Endothelial cell (in vitro differentiated cells): ENCODE measurements at regions not wholly inside any gene's neighbourhood (a gene's known extent, or its start where the extent isn't known, plus 50 kb on each side); places are given as distances from the start of the nearest gene placed in this dataset.

Experiments used
- DNase-seq: peaks from one replicate; pipeline ENCODE4 v3.0.0; 2021; ENCODE audit warnings: low spot score
- H3K27ac Mint-ChIP-seq: one replicate; pipeline ENCODE4 v1.8.0; 2021; ENCODE audit warnings: mixed read lengths, inconsistent platforms; ENCODE audit not compliant: unreplicated experiment
- H3K27me3 Mint-ChIP-seq: one replicate; pipeline ENCODE4 v1.8.0; 2021; ENCODE audit warnings: mild to moderate bottlenecking, moderate library complexity, mixed read lengths, inconsistent platforms; ENCODE audit not compliant: unreplicated experiment
- H3K36me3 Mint-ChIP-seq: one replicate; pipeline ENCODE4 v1.8.0; 2021; ENCODE audit warnings: mild to moderate bottlenecking, low read depth, mixed read lengths, inconsistent platforms; ENCODE audit not compliant: unreplicated experiment
- H3K4me1 Mint-ChIP-seq: one replicate; pipeline ENCODE4 v1.8.0; 2021; ENCODE audit warnings: mild to moderate bottlenecking, mixed read lengths, inconsistent platforms; ENCODE audit not compliant: unreplicated experiment
- H3K4me3 Mint-ChIP-seq: one replicate; pipeline ENCODE4 v1.8.0; 2021; ENCODE audit warnings: mild to moderate bottlenecking, mixed read lengths, inconsistent platforms; ENCODE audit not compliant: unreplicated experiment
- H3K9me3 Mint-ChIP-seq: one replicate; pipeline ENCODE4 v1.8.0; 2021; ENCODE audit warnings: mixed read lengths, inconsistent platforms; ENCODE audit not compliant: unreplicated experiment
- CTCF ChIP-seq: fragments of 200-600 bp; sonication (generic); IDR thresholded peaks from one replicate; pipeline ENCODE4 v1.5.0; 2021; ENCODE audit warnings: antibody characterized with exemption; ENCODE audit not compliant: unreplicated experiment

GRCh38 chr3:164687902-164688301, 390.4 kb downstream of the SI start:
- Mint-ChIP-seq H3K9me3 (no peaks in the 10 kb centered on the region), H3K4me3 (no peak overlapping the region), H3K27me3 (peaks cover 1% of the 10 kb centered on the region), H3K36me3 (no peaks in the 10 kb centered on the region), H3K4me1 (no peaks in the 10 kb centered on the region), H3K27ac (no peak overlapping the region)
- DNase-seq, result no peak
- TF ChIP-seq CTCF, result no peak

GRCh38 chr3:164687211-164687610, 391.1 kb downstream of the SI start:
- H3K4me3 Mint-ChIP-seq, result no peak overlapping the region
- peaks cover 1% of the 10 kb centered on the region for H3K27me3 Mint-ChIP-seq
- no peaks in the 10 kb centered on the region for H3K36me3 Mint-ChIP-seq
- no peak for DNase-seq
- no peak overlapping the region for H3K27ac Mint-ChIP-seq
- no peaks in the 10 kb centered on the region for H3K4me1 Mint-ChIP-seq
- H3K9me3 Mint-ChIP-seq, result no peaks in the 10 kb centered on the region
- no peak for TF ChIP-seq CTCF

- no peak overlapping the region for H3K27ac Mint-ChIP-seq
- TF ChIP-seq CTCF, result no peak
Observed at GRCh38 chr3:164683489-164683888, 394.8 kb downstream of the SI start.

GRCh38 chr3:164679245-164679644, 399.1 kb downstream of the SI start:
- Mint-ChIP-seq H3K9me3 (no peaks in the 10 kb centered on the region), H3K27ac (no peak overlapping the region), H3K4me3 (no peak overlapping the region), H3K27me3 (no peaks in the 10 kb centered on the region), H3K4me1 (no peaks in the 10 kb centered on the region), H3K36me3 (no peaks in the 10 kb centered on the region)
- no peak for TF ChIP-seq CTCF
- no peak for DNase-seq

More at GRCh38 chr3:164683489-164683888, 394.8 kb downstream of the SI start:
- no peak for DNase-seq
- Mint-ChIP-seq H3K36me3 (no peaks in the 10 kb centered on the region), H3K27me3 (peaks cover 1% of the 10 kb centered on the region), H3K9me3 (no peaks in the 10 kb centered on the region), H3K4me1 (no peaks in the 10 kb centered on the region), H3K4me3 (no peak overlapping the region)

- Mint-ChIP-seq H3K27me3 (no peaks in the 10 kb centered on the region), H3K4me1 (no peaks in the 10 kb centered on the region), H3K4me3 (no peak overlapping the region), H3K36me3 (no peaks in the 10 kb centered on the region), H3K9me3 (no peaks in the 10 kb centered on the region), H3K27ac (no peak overlapping the region)
- no peak for TF ChIP-seq CTCF
- DNase-seq, result no peak
Observed at GRCh38 chr3:164677317-164677716, 401.0 kb downstream of the SI start.
